Epithelial cell of proximal tubule (primary cell): ENCODE measurements at regions not wholly inside any gene's neighbourhood (a gene's known extent, or its start where the extent isn't known, plus 50 kb on each side); places are given as distances from the start of the nearest gene placed in this dataset.

Experiments used
- DNase-seq: peaks from one replicate; pipeline ENCODE4 v3.0.0-alpha.2; 2011; ENCODE audit warnings: low read depth
- H3K4me3 ChIP-seq: 2 replicates; pipeline ENCODE4 v1.5.1; 2011; ENCODE audit warnings: low read depth, mild to moderate bottlenecking, low read length
- TF ChIP-seq, protein P1 (sequence below): conservative IDR thresholded peaks from 2 replicates; pipeline ENCODE4 v1.5.1; 2012; ENCODE audit warnings: low read depth, mild to moderate bottlenecking, low read length

DNA sequence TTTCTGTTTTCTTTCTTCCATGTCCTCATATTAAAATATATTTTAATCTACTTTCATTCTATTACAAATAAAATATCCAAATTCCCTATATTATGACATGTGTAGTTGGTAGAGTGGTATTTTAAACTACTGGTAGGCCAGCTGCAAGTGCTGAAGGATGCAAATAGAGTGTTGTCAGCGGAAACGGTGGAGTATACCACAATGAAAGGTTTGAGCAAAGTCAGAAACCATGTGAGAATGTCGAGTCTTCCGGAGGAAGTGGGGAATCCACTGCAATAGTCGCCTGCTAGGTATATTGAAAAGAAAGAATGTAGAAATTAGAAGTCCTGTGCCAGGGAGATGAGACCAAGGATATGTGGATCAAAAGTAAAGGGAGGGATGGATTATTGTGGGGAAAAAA lies 373.9 kb downstream of the DSEL start:
- no peak overlapping the region for H3K4me3 ChIP-seq
- DNase-seq: no peak
- TF ChIP-seq, protein P1, sequence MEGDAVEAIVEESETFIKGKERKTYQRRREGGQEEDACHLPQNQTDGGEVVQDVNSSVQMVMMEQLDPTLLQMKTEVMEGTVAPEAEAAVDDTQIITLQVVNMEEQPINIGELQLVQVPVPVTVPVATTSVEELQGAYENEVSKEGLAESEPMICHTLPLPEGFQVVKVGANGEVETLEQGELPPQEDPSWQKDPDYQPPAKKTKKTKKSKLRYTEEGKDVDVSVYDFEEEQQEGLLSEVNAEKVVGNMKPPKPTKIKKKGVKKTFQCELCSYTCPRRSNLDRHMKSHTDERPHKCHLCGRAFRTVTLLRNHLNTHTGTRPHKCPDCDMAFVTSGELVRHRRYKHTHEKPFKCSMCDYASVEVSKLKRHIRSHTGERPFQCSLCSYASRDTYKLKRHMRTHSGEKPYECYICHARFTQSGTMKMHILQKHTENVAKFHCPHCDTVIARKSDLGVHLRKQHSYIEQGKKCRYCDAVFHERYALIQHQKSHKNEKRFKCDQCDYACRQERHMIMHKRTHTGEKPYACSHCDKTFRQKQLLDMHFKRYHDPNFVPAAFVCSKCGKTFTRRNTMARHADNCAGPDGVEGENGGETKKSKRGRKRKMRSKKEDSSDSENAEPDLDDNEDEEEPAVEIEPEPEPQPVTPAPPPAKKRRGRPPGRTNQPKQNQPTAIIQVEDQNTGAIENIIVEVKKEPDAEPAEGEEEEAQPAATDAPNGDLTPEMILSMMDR: no peak

DNA sequence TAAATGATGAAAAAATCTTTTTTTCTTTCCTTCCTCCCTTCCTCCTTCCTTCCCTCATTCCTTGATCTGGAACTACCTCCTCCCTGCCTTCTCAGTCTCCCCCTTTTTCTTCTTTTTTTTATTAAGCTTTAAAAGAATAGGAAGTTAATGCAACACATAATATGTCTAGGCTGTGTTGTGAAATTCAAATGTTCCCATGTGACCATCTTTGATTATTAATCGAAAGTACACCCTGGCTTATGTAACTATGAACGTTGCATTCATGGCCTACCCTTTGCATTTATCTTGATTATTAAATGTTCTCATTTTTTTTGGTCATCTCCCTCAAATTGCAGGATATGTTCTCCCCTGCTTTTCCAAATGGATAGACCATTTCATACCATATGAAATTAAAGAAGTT lies 376.0 kb downstream of the DSEL start:
- H3K4me3 ChIP-seq: no peak overlapping the region
- DNase-seq: no peak
- TF ChIP-seq, protein P1: no peak

DNA sequence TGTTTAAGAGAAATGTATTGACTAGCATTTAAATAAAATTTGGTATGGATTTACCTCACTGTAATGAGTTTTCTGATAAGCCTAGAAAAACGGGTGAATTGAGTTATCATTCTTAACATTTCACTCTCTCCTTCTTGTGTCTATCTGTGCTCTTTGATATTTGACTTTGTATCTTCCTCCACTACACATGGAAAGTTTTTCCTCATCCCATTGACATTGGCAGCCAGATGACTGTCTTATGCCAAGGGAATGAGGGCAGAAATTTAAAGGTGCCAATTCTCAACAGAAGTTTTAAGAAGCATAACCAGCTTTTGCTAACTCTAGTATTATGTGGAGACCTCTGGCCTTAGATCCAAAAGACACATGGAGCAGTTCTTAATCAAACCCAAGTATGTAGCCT lies 376.6 kb downstream of the DSEL start:
- TF ChIP-seq, protein P1: no peak
- no peak for DNase-seq
- H3K4me3 ChIP-seq: no peak overlapping the region

DNA sequence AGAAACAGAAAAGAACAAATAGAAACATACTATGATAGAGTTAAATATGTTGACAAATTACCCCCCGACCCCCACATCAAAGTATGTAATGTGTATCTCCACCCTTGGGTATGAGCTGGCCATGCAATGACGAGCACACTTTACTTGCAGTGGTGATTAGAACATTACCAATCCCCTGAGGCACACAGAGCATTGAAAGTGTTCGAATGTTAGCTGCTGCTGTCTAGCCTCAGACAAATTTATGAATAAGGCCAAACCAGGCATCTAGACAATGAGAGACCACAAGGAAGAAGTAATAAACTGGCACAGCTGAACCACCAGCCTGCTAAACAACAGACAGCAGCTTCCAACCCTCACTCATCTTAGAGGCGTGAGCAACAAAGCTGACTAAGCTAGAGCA lies 380.5 kb downstream of the DSEL start:
- TF ChIP-seq, protein P1: no peak
- no peak overlapping the region for H3K4me3 ChIP-seq
- no peak for DNase-seq

DNA sequence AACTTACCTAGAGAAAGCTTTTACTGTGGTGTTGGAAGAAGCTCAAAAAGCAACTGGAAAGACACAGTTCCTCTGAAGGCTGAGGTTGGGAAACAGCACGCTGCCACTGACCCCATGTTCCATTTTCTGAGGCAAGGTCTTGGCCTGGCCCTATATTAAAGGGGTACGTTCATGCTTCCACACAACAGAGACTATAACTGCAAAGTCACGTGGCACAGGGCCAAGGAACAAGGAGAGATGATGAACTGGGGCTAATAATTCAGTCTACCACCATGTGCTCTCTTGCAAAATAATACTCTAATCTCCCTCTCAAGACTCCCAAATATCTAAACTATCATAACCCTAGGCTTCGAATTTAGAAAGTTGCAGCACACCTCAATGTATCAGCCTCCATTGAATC lies 381.6 kb downstream of the DSEL start:
- H3K4me3 ChIP-seq: no peak overlapping the region
- TF ChIP-seq, protein P1: no peak
- DNase-seq: no peak

DNA sequence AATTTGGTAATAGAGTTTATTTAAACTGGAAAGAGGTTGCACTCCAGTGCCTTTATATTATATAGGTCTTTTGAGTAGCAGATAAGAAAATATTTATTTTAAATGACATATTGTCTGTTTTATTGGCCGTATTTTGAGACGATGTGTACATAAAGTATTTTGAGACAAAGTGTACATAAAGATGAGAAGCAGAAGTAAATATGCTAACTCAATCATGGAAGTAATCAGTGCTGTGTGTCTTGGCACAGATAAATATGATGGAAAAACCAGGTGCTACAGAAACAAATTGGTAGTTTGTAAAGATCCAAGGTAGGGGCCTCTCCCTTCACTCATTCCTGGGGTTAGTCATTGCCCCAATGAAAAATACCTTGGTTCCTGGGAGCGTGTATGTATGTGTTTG lies 382.9 kb downstream of the DSEL start:
- no peak for DNase-seq
- TF ChIP-seq, protein P1: no peak
- H3K4me3 ChIP-seq: no peak overlapping the region

DNA sequence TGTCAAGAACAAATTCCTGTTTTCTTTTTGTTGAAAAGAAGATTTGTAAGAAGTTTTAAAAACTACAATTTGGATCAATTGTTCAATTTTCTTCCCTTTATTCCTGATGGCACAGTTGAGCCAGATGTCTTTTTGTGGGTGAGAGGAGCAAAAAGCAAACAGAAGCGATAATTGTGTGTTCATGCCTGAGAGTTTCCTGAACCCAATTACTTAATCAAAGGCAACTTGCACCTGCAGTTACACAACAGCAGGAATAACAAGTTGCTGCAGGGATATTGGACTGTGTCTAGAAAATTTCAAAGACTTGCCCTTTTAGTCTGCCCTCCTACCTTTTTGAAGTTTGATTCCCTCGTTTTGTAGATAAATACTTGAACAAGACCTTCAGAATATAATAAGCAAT lies 383.6 kb downstream of the DSEL start:
- H3K4me3 ChIP-seq: no peak overlapping the region
- no peak for DNase-seq
- TF ChIP-seq, protein P1: no peak
